Mucosa of descending colon (tissue), 3 donors: ENCODE measurements at regions not wholly inside any gene's neighbourhood (a gene's known extent, or its start where the extent isn't known, plus 50 kb on each side); places are given as distances from the start of the nearest gene placed in this dataset.

Experiments
- ATAC-seq: fragments of 200-7000 bp; cut with Tn5 transposase; one replicate; pipeline ENCODE4 v1.9.1; 2020; ENCODE audit warnings: mild to moderate bottlenecking, moderate library complexity
- DNase-seq, 3 donors: peaks; one replicate each; pipeline ENCODE4 v3.0.0-alpha.2; 2020
- H3K36me3 ChIP-seq: fragments of 200-600 bp; one replicate; pipeline ENCODE4 v1.8.0; 2021; ENCODE audit warnings: low read depth, mild to moderate bottlenecking
- H3K4me1 ChIP-seq: fragments of 200-600 bp; one replicate; pipeline ENCODE4 v1.8.0; 2021; ENCODE audit warnings: low read depth, mild to moderate bottlenecking
- H3K4me3 ChIP-seq: fragments of 200-600 bp; one replicate; pipeline ENCODE4 v1.8.0; 2021; ENCODE audit warnings: mild to moderate bottlenecking
- H3K9me3 ChIP-seq: fragments of 200-600 bp; one replicate; pipeline ENCODE4 v1.8.0; 2021; ENCODE audit warnings: mild to moderate bottlenecking
- intact Hi-C, 2 donors: fragments of 100-400 bp; cut with DNase I in 1 of 2; cut with micrococcal nuclease in 1 of 2; formaldehyde crosslinking; loops; one replicate each; pipeline versions ENCODE4 v1.11.0 to v1.11.1; 2022; cut with DNase I, micrococcal nuclease
- TF ChIP-seq, protein P1 (sequence below): fragments of 200-600 bp; IDR thresholded peaks from one replicate; pipeline ENCODE4 v1.8.0; 2022; ENCODE audit warnings: antibody characterized with exemption, mild to moderate bottlenecking
- donor health status: DM: no; HTN: no; CAD: no; lungs with moderate emphysema.
- donor health status: DM: no; HTN: no; CAD: no.
- donor health status: DM: no; HTN: yes; CAD: no.

DNA sequence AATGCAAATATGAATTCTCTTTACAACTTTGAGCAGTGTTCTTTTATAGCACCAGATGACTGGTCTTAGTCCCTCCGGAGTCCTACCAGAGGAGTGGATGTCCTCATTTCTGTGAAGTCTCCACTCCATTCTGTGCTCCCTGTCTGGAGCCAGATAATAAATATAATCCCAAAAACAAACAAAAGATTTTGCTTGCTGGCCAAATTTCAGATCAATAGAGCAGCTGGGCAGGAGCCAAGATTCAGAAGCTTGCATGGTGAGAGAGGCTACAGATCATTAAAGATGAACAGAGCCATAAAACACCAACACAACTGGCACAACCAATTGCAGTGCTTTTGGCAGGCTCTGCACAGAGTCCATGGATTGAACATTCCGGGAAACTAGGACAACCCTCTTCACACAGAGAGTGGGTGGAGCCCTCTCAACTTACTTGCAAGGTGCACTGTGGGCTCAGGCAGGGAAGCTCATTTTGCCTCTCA, 231.5 kb upstream of the SNX7 start:
- TF ChIP-seq, protein P1, sequence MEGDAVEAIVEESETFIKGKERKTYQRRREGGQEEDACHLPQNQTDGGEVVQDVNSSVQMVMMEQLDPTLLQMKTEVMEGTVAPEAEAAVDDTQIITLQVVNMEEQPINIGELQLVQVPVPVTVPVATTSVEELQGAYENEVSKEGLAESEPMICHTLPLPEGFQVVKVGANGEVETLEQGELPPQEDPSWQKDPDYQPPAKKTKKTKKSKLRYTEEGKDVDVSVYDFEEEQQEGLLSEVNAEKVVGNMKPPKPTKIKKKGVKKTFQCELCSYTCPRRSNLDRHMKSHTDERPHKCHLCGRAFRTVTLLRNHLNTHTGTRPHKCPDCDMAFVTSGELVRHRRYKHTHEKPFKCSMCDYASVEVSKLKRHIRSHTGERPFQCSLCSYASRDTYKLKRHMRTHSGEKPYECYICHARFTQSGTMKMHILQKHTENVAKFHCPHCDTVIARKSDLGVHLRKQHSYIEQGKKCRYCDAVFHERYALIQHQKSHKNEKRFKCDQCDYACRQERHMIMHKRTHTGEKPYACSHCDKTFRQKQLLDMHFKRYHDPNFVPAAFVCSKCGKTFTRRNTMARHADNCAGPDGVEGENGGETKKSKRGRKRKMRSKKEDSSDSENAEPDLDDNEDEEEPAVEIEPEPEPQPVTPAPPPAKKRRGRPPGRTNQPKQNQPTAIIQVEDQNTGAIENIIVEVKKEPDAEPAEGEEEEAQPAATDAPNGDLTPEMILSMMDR: no peak
- no peaks in the 10 kb centered on the region for H3K9me3 ChIP-seq
- ATAC-seq (peak; percentile 80), DNase-seq (peak in 2 of 3 donors; percentile 42 to 67)
- no peaks in the 10 kb centered on the region for H3K4me1 ChIP-seq
- H3K36me3 ChIP-seq: no peaks in the 10 kb centered on the region
- no peak overlapping the region for H3K4me3 ChIP-seq
- intact Hi-C loops: no loop called here

- no peak for DNase-seq
- H3K36me3 ChIP-seq: no peaks in the 10 kb centered on the region
- ATAC-seq: no peak
- intact Hi-C loops: no loop called here
- H3K4me1 ChIP-seq: no peaks in the 10 kb centered on the region
- no peaks in the 10 kb centered on the region for H3K9me3 ChIP-seq
- TF ChIP-seq, protein P1: no peak
- no peak overlapping the region for H3K4me3 ChIP-seq
Measured at GRCh38 chr1:98428864-98429263, 232.7 kb upstream of the SNX7 start.

DNA sequence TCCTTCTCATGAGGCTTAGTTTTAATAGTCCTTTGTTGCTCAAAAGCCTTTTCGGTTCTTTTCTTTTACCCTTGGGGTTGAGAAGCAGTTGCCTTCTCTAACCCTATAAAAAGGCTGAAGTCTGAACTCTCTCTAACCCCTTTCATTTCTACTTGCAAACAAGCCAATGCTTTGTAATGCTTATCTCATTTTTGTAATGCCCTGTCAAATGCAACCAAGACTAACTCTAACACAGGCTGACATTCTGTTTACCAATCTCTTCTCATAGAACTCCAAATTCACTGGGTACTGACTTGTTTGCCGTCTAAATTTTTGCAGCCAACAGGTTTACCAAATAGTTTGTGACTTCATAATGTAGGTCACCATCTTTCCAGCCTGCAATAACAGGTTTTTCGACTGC, 233.9 kb upstream of the SNX7 start:
- no peak for ATAC-seq

DNA sequence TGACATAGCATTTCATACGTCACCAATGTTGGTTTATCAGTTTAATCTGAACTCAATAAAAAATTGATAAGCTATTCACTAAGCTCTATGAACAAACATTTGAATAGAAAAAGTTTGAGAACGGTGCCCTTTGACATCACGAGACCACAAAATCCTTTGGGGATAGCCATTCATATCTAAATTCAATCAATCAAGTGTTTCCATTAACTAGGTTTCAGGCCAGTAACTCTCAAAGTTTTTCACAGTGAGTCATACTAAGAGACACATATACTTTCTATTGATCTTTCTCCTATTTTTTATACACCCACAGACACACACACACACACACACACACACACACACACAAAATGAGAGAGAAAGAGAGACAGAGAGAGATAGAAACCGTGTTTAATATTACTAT, 235.4 kb upstream of the SNX7 start:
- Histone ChIP-seq H3K36me3 (no peaks in the 10 kb centered on the region), H3K4me1 (no peaks in the 10 kb centered on the region), H3K4me3 (no peak overlapping the region), H3K9me3 (no peaks in the 10 kb centered on the region)
- no peak for DNase-seq
- intact Hi-C loops: no loop called here
- TF ChIP-seq, protein P1: no peak
- no peak for ATAC-seq

More for the DNA sequence above, 233.9 kb upstream of the SNX7 start:
- no peaks in the 10 kb centered on the region for H3K9me3 ChIP-seq
- intact Hi-C loops: no loop called here
- H3K4me1 ChIP-seq: no peaks in the 10 kb centered on the region
- TF ChIP-seq, protein P1: no peak
- DNase-seq: no peak
- no peak overlapping the region for H3K4me3 ChIP-seq
- no peaks in the 10 kb centered on the region for H3K36me3 ChIP-seq

- Histone ChIP-seq H3K4me3 (no peak overlapping the region), H3K9me3 (no peaks in the 10 kb centered on the region), H3K36me3 (no peaks in the 10 kb centered on the region), H3K4me1 (no peaks in the 10 kb centered on the region)
- TF ChIP-seq, protein P1: no peak
- DNase-seq (no peak), ATAC-seq (no peak)
- intact Hi-C loops: no loop called here
Measured at GRCh38 chr1:98422816-98423215, 238.7 kb upstream of the SNX7 start.

GRCh38 chr1:98421085-98421435, 240.5 kb upstream of the SNX7 start:
- no peaks in the 10 kb centered on the region for H3K9me3 ChIP-seq
- intact Hi-C loops: no loop called here
- DNase-seq (no peak), ATAC-seq (no peak)
- no peak overlapping the region for H3K4me3 ChIP-seq
- H3K4me1 ChIP-seq: no peaks in the 10 kb centered on the region
- no peaks in the 10 kb centered on the region for H3K36me3 ChIP-seq
- TF ChIP-seq, protein P1: no peak
